Neural crest cell (in vitro differentiated cells): ENCODE measurements at regions not wholly inside any gene's neighbourhood (a gene's known extent, or its start where the extent isn't known, plus 50 kb on each side); places are given as distances from the start of the nearest gene placed in this dataset.

Source experiments
- DNase-seq: peaks from one replicate; pipeline ENCODE4 v3.0.0; 2021; ENCODE audit warnings: low read depth, mixed read lengths, low spot score
- H3K27ac Mint-ChIP-seq: one replicate; pipeline ENCODE4 v1.8.0; 2021; ENCODE audit warnings: mild to moderate bottlenecking, mixed read lengths; ENCODE audit not compliant: unreplicated experiment
- H3K27me3 Mint-ChIP-seq: 2 replicates; pipeline ENCODE4 v1.8.0; 2021; ENCODE audit warnings: low read depth, mild to moderate bottlenecking, mixed read lengths
- H3K36me3 Mint-ChIP-seq: 2 replicates; pipeline ENCODE4 v1.8.0; 2021; ENCODE audit warnings: low read depth, mild to moderate bottlenecking, mixed read lengths
- H3K4me1 Mint-ChIP-seq: 2 replicates; pipeline ENCODE4 v1.8.0; 2021; ENCODE audit warnings: mixed read lengths
- H3K4me3 Mint-ChIP-seq: one replicate; pipeline ENCODE4 v1.8.0; 2021; ENCODE audit warnings: mild to moderate bottlenecking, mixed read lengths
- H3K9me3 Mint-ChIP-seq: 2 replicates; pipeline ENCODE4 v1.8.0; 2021; ENCODE audit warnings: mixed read lengths
- TF ChIP-seq, protein P1 (sequence below): fragments of 200-600 bp; sonication (generic); conservative IDR thresholded peaks from 2 replicates; pipeline ENCODE4 v1.5.0; 2021; ENCODE audit warnings: antibody characterized with exemption, mild to moderate bottlenecking

DNA sequence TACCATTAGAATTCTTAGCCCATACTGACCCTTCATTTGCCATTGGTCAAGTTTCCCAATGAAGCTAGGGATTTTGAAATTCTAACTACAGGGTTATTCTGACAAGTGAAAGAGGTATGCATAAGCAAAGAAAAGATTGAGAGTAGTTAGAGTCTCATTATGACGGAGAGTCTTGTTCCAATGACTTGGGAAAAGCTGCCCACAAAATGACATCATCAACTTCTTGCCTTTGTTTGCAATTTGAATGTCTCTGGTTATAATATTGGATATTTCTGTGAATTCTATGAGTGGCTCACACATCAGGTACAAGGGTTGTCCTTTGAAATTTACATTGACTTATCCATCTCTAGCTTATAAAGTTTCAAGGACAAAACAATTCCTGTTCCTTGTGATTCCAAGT, 772.2 kb downstream of the TRIB2 start:
- H3K4me3 Mint-ChIP-seq, result no peak overlapping the region
- H3K9me3 Mint-ChIP-seq, result no peaks in the 10 kb centered on the region
- H3K4me1 Mint-ChIP-seq, result no peaks in the 10 kb centered on the region
- no peak for DNase-seq
- TF ChIP-seq, protein P1, sequence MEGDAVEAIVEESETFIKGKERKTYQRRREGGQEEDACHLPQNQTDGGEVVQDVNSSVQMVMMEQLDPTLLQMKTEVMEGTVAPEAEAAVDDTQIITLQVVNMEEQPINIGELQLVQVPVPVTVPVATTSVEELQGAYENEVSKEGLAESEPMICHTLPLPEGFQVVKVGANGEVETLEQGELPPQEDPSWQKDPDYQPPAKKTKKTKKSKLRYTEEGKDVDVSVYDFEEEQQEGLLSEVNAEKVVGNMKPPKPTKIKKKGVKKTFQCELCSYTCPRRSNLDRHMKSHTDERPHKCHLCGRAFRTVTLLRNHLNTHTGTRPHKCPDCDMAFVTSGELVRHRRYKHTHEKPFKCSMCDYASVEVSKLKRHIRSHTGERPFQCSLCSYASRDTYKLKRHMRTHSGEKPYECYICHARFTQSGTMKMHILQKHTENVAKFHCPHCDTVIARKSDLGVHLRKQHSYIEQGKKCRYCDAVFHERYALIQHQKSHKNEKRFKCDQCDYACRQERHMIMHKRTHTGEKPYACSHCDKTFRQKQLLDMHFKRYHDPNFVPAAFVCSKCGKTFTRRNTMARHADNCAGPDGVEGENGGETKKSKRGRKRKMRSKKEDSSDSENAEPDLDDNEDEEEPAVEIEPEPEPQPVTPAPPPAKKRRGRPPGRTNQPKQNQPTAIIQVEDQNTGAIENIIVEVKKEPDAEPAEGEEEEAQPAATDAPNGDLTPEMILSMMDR, result no peak
- H3K27ac Mint-ChIP-seq, result no peak overlapping the region
- H3K27me3 Mint-ChIP-seq, result peaks cover 9% of the 10 kb centered on the region
- H3K36me3 Mint-ChIP-seq, result no peaks in the 10 kb centered on the region

DNA sequence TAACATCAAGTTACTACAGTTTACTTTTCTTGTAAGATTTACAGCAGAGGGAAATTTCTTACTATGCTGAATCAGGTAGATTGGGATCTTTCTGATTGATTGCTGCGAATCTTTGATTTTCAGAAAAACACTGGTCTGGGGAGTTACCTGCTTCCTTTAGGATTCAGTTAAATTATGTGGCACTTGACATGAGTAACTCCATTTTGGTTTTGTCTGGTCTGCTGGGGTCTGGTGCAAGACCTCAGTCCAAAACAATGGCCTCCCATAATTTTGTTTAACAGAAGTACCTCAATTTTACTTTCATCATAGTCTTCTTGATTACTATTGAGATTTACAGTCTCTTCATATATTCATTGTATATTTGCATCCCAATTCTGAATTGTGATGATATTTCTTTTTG, 775.5 kb downstream of the TRIB2 start:
- Mint-ChIP-seq H3K27ac (no peak overlapping the region), H3K27me3 (peaks cover 6% of the 10 kb centered on the region), H3K9me3 (no peaks in the 10 kb centered on the region), H3K4me1 (no peaks in the 10 kb centered on the region), H3K4me3 (no peak overlapping the region), H3K36me3 (no peaks in the 10 kb centered on the region)
- DNase-seq, result no peak
- TF ChIP-seq, protein P1, result no peak

DNA sequence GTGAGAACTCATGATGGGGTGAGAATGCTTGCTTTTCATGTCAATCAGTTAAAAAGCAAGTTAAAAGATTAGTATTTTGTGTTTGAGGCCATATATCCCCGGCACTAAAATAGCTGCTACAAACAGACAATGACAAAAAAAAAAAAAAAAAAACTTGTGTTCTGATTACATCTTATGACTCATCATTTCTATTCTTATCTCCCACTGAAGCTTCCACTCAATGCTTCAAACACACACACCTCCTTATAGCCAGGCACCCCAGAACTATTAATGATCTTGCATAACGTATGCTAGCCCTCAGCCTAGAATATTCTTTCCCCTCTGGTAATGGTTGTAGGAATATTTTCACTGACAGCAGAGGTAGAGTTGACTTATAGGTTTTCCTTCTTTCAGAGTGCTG, 778.3 kb downstream of the TRIB2 start:
- no peaks in the 10 kb centered on the region for H3K9me3 Mint-ChIP-seq
- no peaks in the 10 kb centered on the region for H3K4me1 Mint-ChIP-seq
- TF ChIP-seq, protein P1, result no peak
- no peak overlapping the region for H3K4me3 Mint-ChIP-seq
- no peak for DNase-seq
- H3K36me3 Mint-ChIP-seq, result no peaks in the 10 kb centered on the region
- H3K27me3 Mint-ChIP-seq, result peaks cover 4% of the 10 kb centered on the region
- H3K27ac Mint-ChIP-seq, result no peak overlapping the region

DNA sequence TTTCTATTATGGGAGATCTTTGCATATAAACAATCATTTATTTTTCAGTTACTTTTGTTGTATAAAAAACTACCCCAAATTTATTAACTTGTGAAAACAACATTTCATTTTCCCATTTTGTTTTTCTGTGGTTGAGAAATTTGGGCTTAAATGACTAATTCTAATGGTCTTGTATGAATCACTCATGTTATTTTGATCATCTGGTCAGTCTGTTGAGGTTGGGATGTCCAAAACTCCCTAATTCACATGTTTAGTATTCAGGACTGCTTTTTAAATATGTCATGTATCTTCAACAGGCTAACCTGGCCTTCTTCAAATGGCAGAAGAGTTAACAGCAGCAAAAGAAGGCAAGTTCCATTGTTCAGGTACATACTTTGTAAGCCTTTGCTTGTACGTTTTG, 788.1 kb downstream of the TRIB2 start:
- Mint-ChIP-seq H3K27me3 (no peaks in the 10 kb centered on the region), H3K27ac (no peak overlapping the region), H3K4me1 (no peaks in the 10 kb centered on the region), H3K9me3 (no peaks in the 10 kb centered on the region), H3K4me3 (no peak overlapping the region), H3K36me3 (no peaks in the 10 kb centered on the region)
- DNase-seq, result no peak
- TF ChIP-seq, protein P1, result no peak

DNA sequence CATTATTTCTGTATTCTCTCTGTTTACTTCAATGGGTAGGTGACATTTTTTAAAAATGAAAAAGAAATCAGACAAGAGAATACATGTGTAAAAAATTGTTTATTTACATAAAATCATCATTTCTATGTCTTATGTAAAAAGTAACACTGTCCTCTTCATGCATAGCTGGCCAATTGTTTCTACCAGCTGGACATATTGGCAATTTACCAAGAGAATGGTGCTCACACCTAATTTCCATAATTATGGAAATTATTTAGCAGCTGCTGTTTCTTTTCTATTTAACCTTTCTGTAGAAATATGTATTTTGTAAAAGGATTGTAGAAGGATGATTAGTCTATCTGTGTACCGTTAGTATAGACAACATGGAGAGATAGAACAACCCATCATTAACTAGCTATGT, 791.9 kb downstream of the TRIB2 start:
- Mint-ChIP-seq H3K36me3 (no peaks in the 10 kb centered on the region), H3K4me1 (no peaks in the 10 kb centered on the region), H3K9me3 (no peaks in the 10 kb centered on the region), H3K27me3 (peaks cover 12% of the 10 kb centered on the region), H3K4me3 (no peak overlapping the region), H3K27ac (no peak overlapping the region)
- TF ChIP-seq, protein P1, result no peak
- no peak for DNase-seq

DNA sequence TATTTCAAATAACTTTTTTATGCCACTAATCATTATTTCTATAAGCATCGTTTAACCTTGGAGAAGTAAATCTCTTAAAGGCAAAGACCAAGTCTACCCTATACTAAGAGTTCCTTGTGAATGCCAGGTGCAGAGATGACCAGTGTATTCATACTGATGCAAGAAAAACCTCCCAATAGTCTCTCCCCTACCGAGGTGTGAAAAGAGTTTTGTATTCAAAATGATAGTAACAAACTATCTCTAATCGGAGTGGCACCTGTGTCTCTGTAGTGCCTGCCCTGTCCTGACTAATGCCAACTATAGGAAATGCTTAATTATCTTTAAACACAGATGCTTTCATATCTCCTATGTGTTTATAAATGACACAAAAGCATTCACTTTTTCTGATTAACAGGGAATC, 798.5 kb downstream of the TRIB2 start:
- no peak for DNase-seq
- Mint-ChIP-seq H3K9me3 (no peaks in the 10 kb centered on the region), H3K4me1 (peaks cover 5% of the 10 kb centered on the region), H3K27ac (no peak overlapping the region), H3K4me3 (no peak overlapping the region), H3K27me3 (peaks cover 12% of the 10 kb centered on the region), H3K36me3 (no peaks in the 10 kb centered on the region)
- TF ChIP-seq, protein P1, result no peak
